ENCODE measurements at regions not wholly inside any gene's neighbourhood (a gene's known extent, or its start where the extent isn't known, plus 50 kb on each side); places are given as distances from the start of the nearest gene placed in this dataset.
A peak's percentile ranks its signal among the peaks of the same experiment; 100 is the strongest.

DNA sequence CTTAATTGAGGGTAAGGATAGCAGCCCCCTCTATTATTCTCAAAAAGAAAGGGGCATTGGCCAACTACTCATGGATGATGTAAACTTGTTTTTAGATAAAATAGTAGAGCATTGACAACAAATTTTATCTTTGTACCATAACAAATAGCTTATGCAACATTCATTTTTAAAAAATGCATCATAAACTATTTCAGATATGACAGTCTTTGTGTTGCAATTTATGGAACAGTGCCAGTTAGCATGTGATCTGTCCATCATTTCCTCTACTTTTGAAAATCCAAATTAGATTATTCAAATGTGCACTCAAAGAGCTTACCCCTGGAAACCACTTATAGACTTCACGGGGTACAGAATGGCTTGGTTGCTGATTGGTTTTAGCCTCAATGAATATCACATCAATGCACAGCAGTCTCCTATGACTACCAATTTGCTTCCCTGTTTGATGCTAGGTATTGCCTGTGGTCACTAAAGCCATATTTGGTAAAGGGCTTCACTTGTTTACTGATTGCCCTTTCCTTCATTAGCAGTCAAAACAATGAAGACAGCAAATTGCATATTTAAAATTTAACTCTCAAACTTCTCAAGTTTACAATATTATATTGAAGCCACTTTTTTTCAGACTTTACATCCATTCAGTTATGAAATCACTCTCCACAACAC, 274.9 kb upstream of the MGAT4C start:
- no peak for DNase-seq
- WGBS = 100% methylated on average over 1 of the region's 1 CpG

DNA sequence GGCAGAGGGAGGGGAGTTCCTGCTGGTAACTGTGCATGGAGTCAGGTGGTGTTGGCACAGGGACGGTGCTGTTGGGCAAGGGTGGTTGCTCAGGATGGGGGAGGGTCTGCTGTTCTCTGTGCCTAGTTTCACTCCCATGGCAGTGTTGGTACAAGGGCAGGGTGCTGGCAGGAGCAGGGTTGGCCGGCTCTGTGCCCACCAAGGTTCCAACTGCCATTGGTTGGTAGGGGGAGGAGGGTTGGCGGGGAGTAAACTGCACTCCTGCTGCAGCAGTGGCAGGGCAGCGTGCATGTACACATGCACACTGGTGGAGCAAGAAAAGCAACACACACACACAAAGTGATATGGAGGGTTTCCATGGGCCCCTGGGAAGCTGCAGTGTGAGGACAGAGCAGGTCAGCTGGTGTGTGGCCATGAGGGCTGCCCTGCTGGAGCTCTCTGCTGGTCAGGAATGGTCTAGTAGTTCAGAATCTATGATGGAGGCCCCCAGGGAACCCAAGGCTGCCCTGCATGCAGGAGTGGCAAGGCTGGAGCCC, 269.9 kb upstream of the MGAT4C start:
- H3K27ac ChIP-seq (ENCODE audit: low read length, poor library complexity, severe bottlenecking) = no peak overlapping the region
- H3K18ac ChIP-seq (ENCODE audit: low read depth in 1 of 2, low read length in 2 of 2) = no peak overlapping the region
- no peak overlapping the region for H3K9ac ChIP-seq (ENCODE audit: low read length)
- H2BK5ac ChIP-seq (ENCODE audit: low read depth, low read length, poor library complexity, severe bottlenecking) = no peak overlapping the region
- H2AFZ ChIP-seq (ENCODE audit: low read depth, low read length) = no peak overlapping the region
- no peaks in the 10 kb centered on the region for H3K79me1 ChIP-seq (replicated peaks; ENCODE audit: low read length, poor library complexity, severe bottlenecking)
- no peak overlapping the region for H2BK12ac ChIP-seq (ENCODE audit: low read length in 2 of 2)
- no peaks in the 10 kb centered on the region for H3K4me1 ChIP-seq (ENCODE audit: control insufficient read depth, insufficient read depth, low read depth, low read length)
- WGBS = 96% methylated on average over 4 of the region's 4 CpGs
- no peak overlapping the region for H4K8ac ChIP-seq (ENCODE audit: low read length)
- DNase-seq = no peak
- H3K36me3 ChIP-seq (ENCODE audit: control insufficient read depth in 1 of 2, insufficient read depth in 2 of 2, low read depth in 1 of 2, low read length in 2 of 2) = no peaks in the 10 kb centered on the region
- no peak overlapping the region for H3K23ac ChIP-seq (ENCODE audit: low read length in 2 of 2)
- H3K4me3 ChIP-seq (ENCODE audit: insufficient read depth in 1 of 2, low read depth in 1 of 2, low read length in 2 of 2) = no peak overlapping the region
- no peaks in the 10 kb centered on the region for H3K27me3 ChIP-seq (ENCODE audit: control insufficient read depth in 1 of 2, insufficient read depth in 1 of 2, low read length in 2 of 2)
- H3K4ac ChIP-seq (ENCODE audit: low read depth in 1 of 2, low read length in 2 of 2) = no peak overlapping the region
- H2BK15ac ChIP-seq (ENCODE audit: low read depth, poor library complexity, severe bottlenecking) = no peak overlapping the region
- no peak overlapping the region for H4K91ac ChIP-seq (ENCODE audit: low read length)
- peak overlapping the region in 1 of 2 experiments; percentile 19 for H3K14ac ChIP-seq (ENCODE audit: low read length in 2 of 2)
- peaks cover 32% of the 10 kb centered on the region for H3K9me3 ChIP-seq (ENCODE audit: control insufficient read depth, low read length)
- H3K4me2 ChIP-seq (ENCODE audit: low read length, poor library complexity, severe bottlenecking) = no peak overlapping the region
- no peak overlapping the region for H2BK120ac ChIP-seq (ENCODE audit: low read depth, low read length)
- no peak overlapping the region for H2AK5ac ChIP-seq (ENCODE audit: low read length, severe bottlenecking)

More for the DNA sequence above, 274.9 kb upstream of the MGAT4C start:
- no peak overlapping the region for H4K91ac ChIP-seq (ENCODE audit: low read length)
- H4K8ac ChIP-seq (ENCODE audit: low read length) = no peak overlapping the region
- no peak overlapping the region for H2AK5ac ChIP-seq (ENCODE audit: low read length, severe bottlenecking)
- H3K18ac ChIP-seq (ENCODE audit: low read depth in 1 of 2, low read length in 2 of 2) = no peak overlapping the region
- H2BK15ac ChIP-seq (ENCODE audit: low read depth, poor library complexity, severe bottlenecking) = no peak overlapping the region
- no peak overlapping the region for H3K27ac ChIP-seq (ENCODE audit: low read length, poor library complexity, severe bottlenecking)
- H3K4me3 ChIP-seq (ENCODE audit: insufficient read depth in 1 of 2, low read depth in 1 of 2, low read length in 2 of 2) = no peak overlapping the region
- H2BK12ac ChIP-seq (ENCODE audit: low read length in 2 of 2) = no peak overlapping the region
- no peaks in the 10 kb centered on the region for H3K79me1 ChIP-seq (replicated peaks; ENCODE audit: low read length, poor library complexity, severe bottlenecking)
- no peak overlapping the region for H3K9ac ChIP-seq (ENCODE audit: low read length)
- no peaks in the 10 kb centered on the region for H3K36me3 ChIP-seq (ENCODE audit: control insufficient read depth in 1 of 2, insufficient read depth in 2 of 2, low read depth in 1 of 2, low read length in 2 of 2)
- H3K4ac ChIP-seq (ENCODE audit: low read depth in 1 of 2, low read length in 2 of 2) = no peak overlapping the region
- no peaks in the 10 kb centered on the region for H3K27me3 ChIP-seq (ENCODE audit: control insufficient read depth in 1 of 2, insufficient read depth in 1 of 2, low read length in 2 of 2)
- H2AFZ ChIP-seq (ENCODE audit: low read depth, low read length) = no peak overlapping the region
- H3K14ac ChIP-seq (ENCODE audit: low read length in 2 of 2) = no peak overlapping the region
- H3K4me1 ChIP-seq (ENCODE audit: control insufficient read depth, insufficient read depth, low read depth, low read length) = no peaks in the 10 kb centered on the region
- H3K4me2 ChIP-seq (ENCODE audit: low read length, poor library complexity, severe bottlenecking) = no peak overlapping the region
- H2BK120ac ChIP-seq (ENCODE audit: low read depth, low read length) = no peak overlapping the region
- no peak overlapping the region for H3K23ac ChIP-seq (ENCODE audit: low read length in 2 of 2)
- H2BK5ac ChIP-seq (ENCODE audit: low read depth, low read length, poor library complexity, severe bottlenecking) = no peak overlapping the region
- peaks cover 3% of the 10 kb centered on the region for H3K9me3 ChIP-seq (ENCODE audit: control insufficient read depth, low read length)

GRCh38 chr12:86523844-86524243, 267.7 kb upstream of the MGAT4C start:
- no peaks in the 10 kb centered on the region for H3K4me1 ChIP-seq (ENCODE audit: control insufficient read depth, insufficient read depth, low read depth, low read length)
- H3K4me3 ChIP-seq (ENCODE audit: insufficient read depth in 1 of 2, low read depth in 1 of 2, low read length in 2 of 2) = no peak overlapping the region
- H3K9ac ChIP-seq (ENCODE audit: low read length) = no peak overlapping the region
- H4K91ac ChIP-seq (ENCODE audit: low read length) = no peak overlapping the region
- no peaks in the 10 kb centered on the region for H3K27me3 ChIP-seq (ENCODE audit: control insufficient read depth in 1 of 2, insufficient read depth in 1 of 2, low read length in 2 of 2)
- H4K8ac ChIP-seq (ENCODE audit: low read length) = no peak overlapping the region
- no peak overlapping the region for H3K4me2 ChIP-seq (ENCODE audit: low read length, poor library complexity, severe bottlenecking)
- no peak overlapping the region for H3K23ac ChIP-seq (ENCODE audit: low read length in 2 of 2)
- H2BK15ac ChIP-seq (ENCODE audit: low read depth, poor library complexity, severe bottlenecking) = no peak overlapping the region
- no peak overlapping the region for H2BK12ac ChIP-seq (ENCODE audit: low read length in 2 of 2)
- H2AFZ ChIP-seq (ENCODE audit: low read depth, low read length) = no peak overlapping the region
- H3K9me3 ChIP-seq (ENCODE audit: control insufficient read depth, low read length) = peaks cover 32% of the 10 kb centered on the region
- H3K36me3 ChIP-seq (ENCODE audit: control insufficient read depth in 1 of 2, insufficient read depth in 2 of 2, low read depth in 1 of 2, low read length in 2 of 2) = no peaks in the 10 kb centered on the region
- no peaks in the 10 kb centered on the region for H3K79me1 ChIP-seq (replicated peaks; ENCODE audit: low read length, poor library complexity, severe bottlenecking)
- H2BK5ac ChIP-seq (ENCODE audit: low read depth, low read length, poor library complexity, severe bottlenecking) = no peak overlapping the region
- no peak overlapping the region for H3K14ac ChIP-seq (ENCODE audit: low read length in 2 of 2)
- H2AK5ac ChIP-seq (ENCODE audit: low read length, severe bottlenecking) = no peak overlapping the region
- WGBS = 100% methylated on average over 3 of the region's 3 CpGs
- no peak overlapping the region for H3K27ac ChIP-seq (ENCODE audit: low read length, poor library complexity, severe bottlenecking)
- no peak overlapping the region for H3K4ac ChIP-seq (ENCODE audit: low read depth in 1 of 2, low read length in 2 of 2)
- H2BK120ac ChIP-seq (ENCODE audit: low read depth, low read length) = no peak overlapping the region
- DNase-seq = no peak
- H3K18ac ChIP-seq (ENCODE audit: low read depth in 1 of 2, low read length in 2 of 2) = no peak overlapping the region

DNA sequence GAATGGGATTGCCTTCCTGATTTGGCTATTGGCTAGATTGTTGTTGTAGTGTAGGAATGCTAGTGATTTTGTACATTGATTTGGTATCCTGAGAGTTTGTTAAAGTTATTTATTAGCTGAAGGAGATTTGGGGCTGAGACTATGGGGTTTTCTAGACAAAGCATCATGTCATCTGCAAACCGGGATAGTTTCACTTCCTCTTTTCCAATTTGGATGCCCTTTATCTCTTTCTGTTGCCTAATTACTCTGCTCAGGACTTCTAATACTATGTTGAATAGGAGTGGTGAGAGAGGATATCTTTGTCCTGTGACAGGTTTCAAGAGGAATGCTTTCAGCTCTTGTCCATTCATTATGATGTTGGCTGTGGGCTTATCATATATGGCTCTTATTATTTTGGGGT, 265.7 kb upstream of the MGAT4C start:
- no peak overlapping the region for H3K14ac ChIP-seq (ENCODE audit: low read length in 2 of 2)
- no peak overlapping the region for H2BK12ac ChIP-seq (ENCODE audit: low read length in 2 of 2)
- no peak overlapping the region for H3K4ac ChIP-seq (ENCODE audit: low read depth in 1 of 2, low read length in 2 of 2)
- no peaks in the 10 kb centered on the region for H3K4me1 ChIP-seq (ENCODE audit: control insufficient read depth, insufficient read depth, low read depth, low read length)
- H3K27ac ChIP-seq (ENCODE audit: low read length, poor library complexity, severe bottlenecking) = no peak overlapping the region
- no peak overlapping the region for H2BK120ac ChIP-seq (ENCODE audit: low read depth, low read length)
- no peak overlapping the region for H2BK5ac ChIP-seq (ENCODE audit: low read depth, low read length, poor library complexity, severe bottlenecking)
- no CpG with 5 or more reads among the region's 1 CpG for WGBS
- no peak overlapping the region for H2AK5ac ChIP-seq (ENCODE audit: low read length, severe bottlenecking)
- H2BK15ac ChIP-seq (ENCODE audit: low read depth, poor library complexity, severe bottlenecking) = no peak overlapping the region
- no peak overlapping the region for H4K8ac ChIP-seq (ENCODE audit: low read length)
- no peaks in the 10 kb centered on the region for H3K27me3 ChIP-seq (ENCODE audit: control insufficient read depth in 1 of 2, insufficient read depth in 1 of 2, low read length in 2 of 2)
- no peak for DNase-seq
- H3K4me3 ChIP-seq (ENCODE audit: insufficient read depth in 1 of 2, low read depth in 1 of 2, low read length in 2 of 2) = no peak overlapping the region
- no peaks in the 10 kb centered on the region for H3K79me1 ChIP-seq (replicated peaks; ENCODE audit: low read length, poor library complexity, severe bottlenecking)
- no peak overlapping the region for H4K91ac ChIP-seq (ENCODE audit: low read length)
- H3K36me3 ChIP-seq (ENCODE audit: control insufficient read depth in 1 of 2, insufficient read depth in 2 of 2, low read depth in 1 of 2, low read length in 2 of 2) = no peaks in the 10 kb centered on the region
- no peak overlapping the region for H3K18ac ChIP-seq (ENCODE audit: low read depth in 1 of 2, low read length in 2 of 2)
- H3K4me2 ChIP-seq (ENCODE audit: low read length, poor library complexity, severe bottlenecking) = no peak overlapping the region
- no peak overlapping the region for H2AFZ ChIP-seq (ENCODE audit: low read depth, low read length)
- H3K9ac ChIP-seq (ENCODE audit: low read length) = no peak overlapping the region
- H3K9me3 ChIP-seq (ENCODE audit: control insufficient read depth, low read length) = peaks cover 31% of the 10 kb centered on the region
- H3K23ac ChIP-seq (ENCODE audit: low read length in 2 of 2) = no peak overlapping the region

Data from mesenchymal stem cell (in vitro differentiated cells and primary cell).